ENCODE measurements at regions not wholly inside any gene's neighbourhood (a gene's known extent, or its start where the extent isn't known, plus 50 kb on each side); places are given as distances from the start of the nearest gene placed in this dataset.
"Not testable (repeated sequence)": the region's sequence is repeated elsewhere in the genome, so short reads cannot be mapped to it uniquely, and the experiment has no call there.

GRCh38 chr3:104349836-104350235, 1016.9 kb upstream of the ALCAM start:
- DNase-seq, result no peak

GRCh38 chr3:104353951-104354350, 1012.8 kb upstream of the ALCAM start:
- no peak for DNase-seq

GRCh38 chr3:104359546-104359945, 1007.2 kb upstream of the ALCAM start:
- DNase-seq, result no peak

- no peak for DNase-seq
Measured at GRCh38 chr3:104360038-104360437, 1006.7 kb upstream of the ALCAM start.

- DNase-seq, result not testable (repeated sequence)
Measured at GRCh38 chr3:104361748-104362147, 1005.0 kb upstream of the ALCAM start.

GRCh38 chr3:104362319-104362718, 1004.4 kb upstream of the ALCAM start:
- no peak for DNase-seq

GRCh38 chr3:104367000-104367399, 999.7 kb upstream of the ALCAM start:
- DNase-seq, result no peak

- no peak for DNase-seq
Measured at GRCh38 chr3:104368760-104369159, 997.9 kb upstream of the ALCAM start.

GRCh38 chr3:104385421-104385820, 981.3 kb upstream of the ALCAM start:
- DNase-seq, result no peak

- DNase-seq, result no peak
Measured at GRCh38 chr3:104388619-104389018, 978.1 kb upstream of the ALCAM start.

GRCh38 chr3:104392327-104392726, 974.4 kb upstream of the ALCAM start:
- DNase-seq, result no peak

GRCh38 chr3:104396974-104397669, 969.6 kb upstream of the ALCAM start:
- no peak for DNase-seq

GRCh38 chr3:104397713-104398112, 969.0 kb upstream of the ALCAM start:
- no peak for DNase-seq

- no peak for DNase-seq
Measured at GRCh38 chr3:104402902-104403301, 963.8 kb upstream of the ALCAM start.

GRCh38 chr3:104411757-104412156, 955.0 kb upstream of the ALCAM start:
- no peak for DNase-seq

- DNase-seq, result no peak
Measured at GRCh38 chr3:104412608-104413580, 953.8 kb upstream of the ALCAM start.

- no peak for DNase-seq
Measured at GRCh38 chr3:104428337-104428925, 938.3 kb upstream of the ALCAM start.

- DNase-seq, result no peak
Measured at GRCh38 chr3:104429727-104430126, 937.0 kb upstream of the ALCAM start.

GRCh38 chr3:104436506-104436905, 930.2 kb upstream of the ALCAM start:
- no peak for DNase-seq

- DNase-seq, result no peak
Measured at GRCh38 chr3:104437131-104437750, 929.5 kb upstream of the ALCAM start.

- DNase-seq, result no peak
Measured at GRCh38 chr3:104437891-104438290, 928.8 kb upstream of the ALCAM start.

GRCh38 chr3:104438706-104439105, 928.0 kb upstream of the ALCAM start:
- DNase-seq, result no peak

- DNase-seq, result not testable (repeated sequence)
Measured at GRCh38 chr3:104445252-104445919, 921.3 kb upstream of the ALCAM start.

Data from activated CD4-positive, alpha-beta T cell treated with anti-CD3 and anti-CD28 coated beads for 4 hours (primary cell).